ENCODE measurements at regions not wholly inside any gene's neighbourhood (a gene's known extent, or its start where the extent isn't known, plus 50 kb on each side); places are given as distances from the start of the nearest gene placed in this dataset.

DNA sequence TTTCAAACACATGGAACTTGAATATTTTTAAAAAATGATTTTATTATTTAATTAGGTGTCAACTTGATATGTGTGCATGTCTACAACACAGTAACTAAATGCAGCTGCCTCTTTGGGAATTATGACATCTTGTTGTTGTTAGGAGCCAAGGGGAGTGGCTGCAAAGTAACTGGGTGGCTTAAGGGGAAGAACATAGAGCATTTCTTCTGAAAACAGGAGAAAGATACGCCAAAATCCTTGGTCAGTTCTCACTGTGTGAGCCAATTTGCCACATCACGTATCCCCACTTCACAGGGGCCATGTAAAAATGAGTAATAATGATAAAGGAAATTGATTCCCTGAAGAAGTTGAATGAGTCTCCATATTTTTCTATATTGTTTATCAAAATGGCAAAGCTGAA, 309.8 kb upstream of the COL3A1 start:
- H3K27me3 ChIP-seq: no peaks in the 10 kb centered on the region
- peak in 1 of 2 donors; percentile 61 for ATAC-seq (ENCODE audit: low FRiP score in 2 of 2)
- H3K36me3 ChIP-seq: no peaks in the 10 kb centered on the region
- 69 to 74% methylated on average over 2 of the region's 2 CpGs for WGBS, 2 donors
- H3K4me1 ChIP-seq: peaks cover 0 to 4% (median 0%) of the 10 kb centered on the region in 4 donors
- no peak for DNase-seq
- H3K9me3 ChIP-seq: no peaks in the 10 kb centered on the region
- H3K27ac ChIP-seq: no peak overlapping the region
- TF ChIP-seq, protein P1, sequence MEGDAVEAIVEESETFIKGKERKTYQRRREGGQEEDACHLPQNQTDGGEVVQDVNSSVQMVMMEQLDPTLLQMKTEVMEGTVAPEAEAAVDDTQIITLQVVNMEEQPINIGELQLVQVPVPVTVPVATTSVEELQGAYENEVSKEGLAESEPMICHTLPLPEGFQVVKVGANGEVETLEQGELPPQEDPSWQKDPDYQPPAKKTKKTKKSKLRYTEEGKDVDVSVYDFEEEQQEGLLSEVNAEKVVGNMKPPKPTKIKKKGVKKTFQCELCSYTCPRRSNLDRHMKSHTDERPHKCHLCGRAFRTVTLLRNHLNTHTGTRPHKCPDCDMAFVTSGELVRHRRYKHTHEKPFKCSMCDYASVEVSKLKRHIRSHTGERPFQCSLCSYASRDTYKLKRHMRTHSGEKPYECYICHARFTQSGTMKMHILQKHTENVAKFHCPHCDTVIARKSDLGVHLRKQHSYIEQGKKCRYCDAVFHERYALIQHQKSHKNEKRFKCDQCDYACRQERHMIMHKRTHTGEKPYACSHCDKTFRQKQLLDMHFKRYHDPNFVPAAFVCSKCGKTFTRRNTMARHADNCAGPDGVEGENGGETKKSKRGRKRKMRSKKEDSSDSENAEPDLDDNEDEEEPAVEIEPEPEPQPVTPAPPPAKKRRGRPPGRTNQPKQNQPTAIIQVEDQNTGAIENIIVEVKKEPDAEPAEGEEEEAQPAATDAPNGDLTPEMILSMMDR (IDR thresholded peaks at IDR 0.05): no peak
- TF ChIP-seq POLR2A (IDR thresholded peaks at IDR 0.05): no peak
- no peak for TF ChIP-seq EP300 (IDR thresholded peaks at IDR 0.05)
- TF ChIP-seq POLR2AphosphoS5 (IDR thresholded peaks at IDR 0.05): no peak
- H3K4me3 ChIP-seq: no peak overlapping the region

DNA sequence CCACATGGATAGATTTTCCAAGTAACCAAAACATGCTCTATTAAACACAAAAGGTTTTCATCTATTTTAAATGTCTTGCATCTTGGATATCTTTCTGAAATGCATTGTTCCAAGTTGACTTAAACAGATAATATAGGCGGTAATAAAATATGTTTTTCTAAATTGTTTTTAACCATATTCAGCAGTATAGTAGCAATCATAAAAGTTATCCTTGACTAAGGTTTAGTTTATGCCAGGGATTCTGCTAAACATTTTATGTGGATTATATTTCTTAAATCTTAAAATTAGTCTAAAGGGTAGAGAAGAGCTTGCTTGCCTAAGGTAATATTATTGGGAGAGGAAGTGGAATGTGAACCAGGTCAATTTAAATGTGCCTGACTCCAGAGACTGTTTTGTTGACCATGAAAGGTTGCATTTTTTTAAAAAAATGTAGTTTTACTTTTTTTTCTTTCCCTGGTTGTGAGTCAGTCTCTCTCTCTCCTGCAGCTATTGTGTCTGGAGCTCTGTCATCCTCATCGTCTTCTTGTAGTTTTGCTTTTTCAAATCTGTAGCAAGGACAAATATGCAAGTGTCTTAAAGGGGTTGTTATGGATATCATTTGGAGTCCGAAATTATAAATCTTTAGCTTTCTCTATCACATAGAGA, 309.1 kb upstream of the COL3A1 start:
- Histone ChIP-seq H3K36me3 (no peaks in the 10 kb centered on the region), H3K4me3 (no peak overlapping the region), H3K27ac (no peak overlapping the region), H3K27me3 (no peaks in the 10 kb centered on the region), H3K9me3 (no peaks in the 10 kb centered on the region), H3K4me1 (peaks cover 0 to 4% (median 0%) of the 10 kb centered on the region in 4 donors)
- WGBS, 2 donors: 78 to 87% methylated on average over 3 of the region's 3 CpGs
- ATAC-seq (ENCODE audit: low FRiP score in 2 of 2) (peak in 1 of 2 donors; percentile 24), DNase-seq (no peak)
- no peak for TF ChIP-seq POLR2A (IDR thresholded peaks at IDR 0.05)
- no peak for TF ChIP-seq EP300 (IDR thresholded peaks at IDR 0.05)

DNA sequence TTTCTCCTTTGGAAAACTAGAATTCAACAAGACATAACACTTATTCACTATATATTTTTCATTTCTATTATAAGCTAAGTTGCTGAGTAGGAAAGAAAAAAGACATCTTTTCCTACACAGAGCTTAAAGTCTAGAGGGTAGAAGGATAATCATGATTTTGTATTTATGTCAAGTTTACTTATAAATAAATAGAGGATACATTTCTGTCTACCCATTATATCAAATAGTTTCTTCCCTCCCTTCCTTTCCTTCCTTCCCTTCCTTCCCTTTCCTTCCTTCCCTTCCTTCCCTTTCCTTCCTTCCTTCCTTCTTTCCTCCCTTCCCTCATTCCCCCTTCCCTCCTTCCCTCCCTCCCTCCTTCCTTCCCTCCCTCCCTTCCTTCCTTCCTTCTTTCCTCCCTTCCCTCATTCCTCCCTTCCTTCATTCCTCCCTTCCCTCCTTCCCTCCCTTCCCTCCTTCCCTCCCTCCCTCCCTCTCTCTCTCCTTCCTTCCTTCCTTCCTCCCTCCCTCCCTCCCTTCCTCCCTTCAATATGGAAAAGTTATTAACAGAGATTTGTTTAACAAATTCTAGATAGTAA, 308.4 kb upstream of the COL3A1 start:
- Histone ChIP-seq H3K36me3 (no peaks in the 10 kb centered on the region), H3K27ac (no peak overlapping the region), H3K4me1 (peaks cover 0 to 4% (median 0%) of the 10 kb centered on the region in 4 donors), H3K4me3 (no peak overlapping the region), H3K27me3 (no peaks in the 10 kb centered on the region), H3K9me3 (no peaks in the 10 kb centered on the region)
- DNase-seq: no peak
- no peak for ATAC-seq (ENCODE audit: low FRiP score in 2 of 2)
- TF ChIP-seq, protein P1 (IDR thresholded peaks at IDR 0.05): no peak
- TF ChIP-seq EP300 (IDR thresholded peaks at IDR 0.05) (no peak), POLR2A (IDR thresholded peaks at IDR 0.05) (no peak), POLR2AphosphoS5 (IDR thresholded peaks at IDR 0.05) (no peak)

DNA sequence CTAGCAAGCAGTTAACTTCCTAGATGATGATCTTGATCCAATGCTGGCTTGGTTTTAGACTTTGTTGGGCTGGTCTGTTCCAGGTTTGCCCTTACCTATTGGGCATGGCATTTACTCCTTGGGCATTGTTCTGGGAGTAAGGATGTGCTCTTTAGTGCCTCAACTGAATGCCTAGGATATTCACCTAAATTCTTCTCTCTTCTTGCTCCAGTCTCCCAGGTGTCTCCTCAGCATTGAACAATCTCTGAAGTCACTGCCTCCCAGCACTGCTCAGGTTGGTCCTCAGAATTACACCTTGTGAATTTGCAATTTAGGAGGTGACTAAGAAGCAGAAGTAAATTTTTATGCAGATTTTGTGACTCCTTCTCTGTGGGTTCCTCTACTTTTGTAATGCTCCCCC, 307.7 kb upstream of the COL3A1 start:
- H3K27me3 ChIP-seq: no peaks in the 10 kb centered on the region
- no peaks in the 10 kb centered on the region for H3K9me3 ChIP-seq
- H3K36me3 ChIP-seq: no peaks in the 10 kb centered on the region
- H3K4me1 ChIP-seq: peaks cover 0 to 4% (median 0%) of the 10 kb centered on the region in 4 donors
- TF ChIP-seq EP300 (IDR thresholded peaks at IDR 0.05) (no peak), POLR2A (IDR thresholded peaks at IDR 0.05) (no peak), POLR2AphosphoS5 (IDR thresholded peaks at IDR 0.05) (no peak)
- TF ChIP-seq, protein P1 (IDR thresholded peaks at IDR 0.05): no peak
- no peak overlapping the region for H3K4me3 ChIP-seq
- no peak for ATAC-seq (ENCODE audit: low FRiP score in 2 of 2)
- H3K27ac ChIP-seq: no peak overlapping the region
- DNase-seq: no peak

DNA sequence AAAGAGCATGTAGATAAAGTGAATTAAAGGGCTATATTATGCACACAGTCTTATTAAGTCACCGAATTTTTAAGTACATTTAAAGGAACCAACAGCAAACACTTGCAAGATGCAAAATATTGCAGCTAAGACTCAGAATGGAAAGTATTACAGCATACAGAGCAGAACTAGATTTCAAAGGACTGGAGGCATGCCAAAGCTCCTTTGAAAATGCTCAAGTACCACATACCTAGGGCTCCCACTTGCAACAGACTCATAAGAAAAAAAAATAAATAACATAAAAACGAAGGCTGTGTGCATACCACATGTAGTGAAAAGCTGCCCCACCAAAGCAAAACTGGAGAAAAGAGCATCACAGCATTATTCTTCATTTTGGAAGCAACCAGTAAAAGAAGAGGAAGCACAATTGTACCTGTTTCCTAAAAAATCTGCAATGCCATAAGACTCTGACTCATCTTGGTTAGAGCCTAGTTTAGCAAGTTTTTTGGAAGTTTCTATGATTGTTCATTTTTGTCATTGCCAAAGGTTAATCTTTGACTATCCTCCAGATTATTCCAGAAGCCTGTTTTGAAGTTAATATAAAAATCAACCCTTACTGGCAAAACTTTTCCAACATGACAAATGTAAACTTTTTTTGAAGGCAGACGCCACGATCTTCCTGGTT, 306.0 kb upstream of the COL3A1 start:
- peak; percentile 46 to 50 for ATAC-seq (ENCODE audit: low FRiP score in 2 of 2)
- H3K4me3 ChIP-seq: no peak overlapping the region
- 55 to 61% methylated on average over 4 of the region's 4 CpGs for WGBS, 2 donors
- H3K27me3 ChIP-seq: no peaks in the 10 kb centered on the region
- no peaks in the 10 kb centered on the region for H3K36me3 ChIP-seq
- no peak for TF ChIP-seq POLR2AphosphoS5 (IDR thresholded peaks at IDR 0.05)
- TF ChIP-seq, protein P1 (IDR thresholded peaks at IDR 0.05): no peak
- no peak overlapping the region for H3K27ac ChIP-seq
- peak in 1 of 2 donors; percentile 43 for DNase-seq
- H3K9me3 ChIP-seq: no peaks in the 10 kb centered on the region
- H3K4me1 ChIP-seq: peaks cover 0 to 4% (median 0%) of the 10 kb centered on the region in 4 donors

Measured in upper lobe of left lung (tissue), 6 donors.